Panc1 (cell line): ENCODE measurements at regions not wholly inside any gene's neighbourhood (a gene's known extent, or its start where the extent isn't known, plus 50 kb on each side); places are given as distances from the start of the nearest gene placed in this dataset.

Experiments used
- ATAC-seq: fragments of 200-7000 bp; cut with Tn5 transposase; 2 replicates; pipeline ENCODE4 v1.9.1; 2020; ENCODE audit warnings: mild to moderate bottlenecking, moderate library complexity
- BruUV-seq: library from RNA; stranded (reverse); fragments of 400-500 nt; replicated peaks from 2 replicates; lab custom pipeline; 2021; lab: Mats Ljungman, UMichigan
- CTCF ChIA-PET: fragments of 300-600 bp; sonication (Branson Sonifier 250); formaldehyde crosslinking; loops from one replicate; lab custom pipeline; 2022; ENCODE audit warnings: antibody characterized with exemption; lab: Charles Lee
- POLR2A ChIA-PET: fragments of 300-600 bp; sonication (Branson Sonifier 250); formaldehyde crosslinking; loops from one replicate; lab custom pipeline; 2022; ENCODE audit warnings: antibody characterized with exemption; lab: Charles Lee
- DNase-seq: peaks from one replicate; pipeline ENCODE4 v3.0.0-alpha.2; 2010; ENCODE audit warnings: low read depth, low spot score
- H3K27ac ChIP-seq: 2 replicates; pipeline ENCODE4 v1.5.1; 2011; ENCODE audit warnings: mild to moderate bottlenecking, low read length, inconsistent platforms
- H3K27me3 ChIP-seq: fragments of 200-500 bp; sonication (Bioruptor generic); 2 replicates; pipeline ENCODE4 v1.6.0; 2014; ENCODE audit warnings: low read length, inconsistent platforms; ENCODE audit not compliant: control insufficient read depth, insufficient read depth
- H3K36me3 ChIP-seq: fragments of 200-500 bp; sonication (Bioruptor generic); 2 replicates; pipeline ENCODE4 v1.5.1; 2014; ENCODE audit warnings: inconsistent platforms, mild to moderate bottlenecking, low read length, moderate library complexity; ENCODE audit not compliant: control insufficient read depth, insufficient read depth
- H3K4me1 ChIP-seq: 2 replicates; pipeline ENCODE4 v1.5.1; 2011; ENCODE audit warnings: inconsistent platforms, mild to moderate bottlenecking, low read length, moderate library complexity; ENCODE audit not compliant: control insufficient read depth, insufficient read depth
- H3K4me3 ChIP-seq, 2 experiments: 2 replicates each; pipeline ENCODE4 v1.5.1; 2011 to 2012; ENCODE audit warnings: low read depth in 2 of 2, low read length in 2 of 2, mild to moderate bottlenecking in 2 of 2, inconsistent platforms in 1 of 2, moderate library complexity in 1 of 2
- H3K9me3 ChIP-seq: fragments of 200-500 bp; sonication (Bioruptor generic); 2 replicates; pipeline ENCODE4 v1.5.1; 2014; ENCODE audit warnings: low read depth, mild to moderate bottlenecking, inconsistent platforms, low read length, moderate library complexity; ENCODE audit not compliant: control insufficient read depth, insufficient read depth
- CTCF ChIP-seq: fragments of 450-650 bp; IDR thresholded peaks from 2 replicates; pipeline ENCODE4 v1.5.1; 2017; ENCODE audit warnings: mild to moderate bottlenecking
- POLR2AphosphoS5 ChIP-seq: IDR thresholded peaks from 2 replicates; pipeline ENCODE4 v1.6.1; 2012; ENCODE audit warnings: mild to moderate bottlenecking, low read depth, low read length, moderate library complexity
- REST ChIP-seq, 2 experiments: IDR thresholded peaks; 2 replicates each; pipeline ENCODE4 v1.6.1; 2011 to 2012; ENCODE audit warnings: low read depth in 2 of 2, control low read depth in 1 of 2, low read length in 1 of 2, mild to moderate bottlenecking in 1 of 2, moderate library complexity in 1 of 2; ENCODE audit not compliant: insufficient read depth in 1 of 2
- SIN3A ChIP-seq: IDR thresholded peaks from 2 replicates; pipeline ENCODE4 v1.6.1; 2012; ENCODE audit warnings: low read depth, mild to moderate bottlenecking, low read length, moderate library complexity, borderline replicate concordance; ENCODE audit not compliant: insufficient read depth
- TCF7L2 ChIP-seq: IDR thresholded peaks from 2 replicates; pipeline ENCODE4 v1.6.1; 2011; ENCODE audit warnings: mild to moderate bottlenecking, low read depth, low read length, inconsistent platforms
- in situ Hi-C: cut with HindIII; loops from 2 replicates; pipeline ENCODE4 v1.10.0; 2016; ENCODE audit warnings: low sequenced_read_pairs, low pct_unique_long_range_greater_than_20kb
- intact Hi-C: fragments of 100-400 bp; cut with micrococcal nuclease; formaldehyde crosslinking; loops from one replicate; pipeline ENCODE4 v1.10.0; 2022; ENCODE audit not compliant: unreplicated experiment

GRCh38 chr4:45119376-45119775, 393.0 kb upstream of the GNPDA2 start:
- TF ChIP-seq SIN3A (no peak), REST (IDR thresholded peaks at IDR 0.05; ENCODE audit: insufficient read depth in 1 of 2, low read depth in 2 of 2, low read length in 1 of 2) (no peak), TCF7L2 (no peak), POLR2AphosphoS5 (no peak), CTCF (no peak)
- H3K27me3 ChIP-seq: no peaks in the 10 kb centered on the region
- H3K36me3 ChIP-seq: no peaks in the 10 kb centered on the region
- BruUV-seq: no TSS peak
- H3K9me3 ChIP-seq: no peaks in the 10 kb centered on the region
- no peaks in the 10 kb centered on the region for H3K4me1 ChIP-seq
- H3K4me3 ChIP-seq: no peak overlapping the region
- intact Hi-C loops: no loop called here
- ChIA-PET POLR2A (no interaction called here), CTCF (no interaction called here)
- ATAC-seq (no peak), DNase-seq (no peak)
- no peak overlapping the region for H3K27ac ChIP-seq
- in situ Hi-C loops: no loop called here

GRCh38 chr4:45102716-45103115, 376.4 kb upstream of the GNPDA2 start:
- intact Hi-C loops (no loop called here), in situ Hi-C loops (no loop called here)
- BruUV-seq: no TSS peak

More at GRCh38 chr4:45102716-45103115, 376.4 kb upstream of the GNPDA2 start:
- DNase-seq: no peak
- ATAC-seq: no peak
- no peak overlapping the region for H3K4me3 ChIP-seq
- H3K27me3 ChIP-seq: no peaks in the 10 kb centered on the region
- H3K27ac ChIP-seq: no peak overlapping the region
- ChIA-PET CTCF (no interaction called here), POLR2A (no interaction called here)
- H3K9me3 ChIP-seq: no peaks in the 10 kb centered on the region
- H3K36me3 ChIP-seq: no peaks in the 10 kb centered on the region
- no peak for TF ChIP-seq TCF7L2
- no peak for TF ChIP-seq REST (IDR thresholded peaks at IDR 0.05; ENCODE audit: insufficient read depth in 1 of 2, low read depth in 2 of 2, low read length in 1 of 2)
- TF ChIP-seq SIN3A: no peak
- no peak for TF ChIP-seq POLR2AphosphoS5
- TF ChIP-seq CTCF: no peak
- H3K4me1 ChIP-seq: no peaks in the 10 kb centered on the region
